Ascending aorta (tissue), 2 donors: ENCODE measurements at regions not wholly inside any gene's neighbourhood (a gene's known extent, or its start where the extent isn't known, plus 50 kb on each side); places are given as distances from the start of the nearest gene placed in this dataset.

Source experiments
- DNase-seq, 2 donors: peaks; one replicate each; pipeline ENCODE4 v3.0.0-alpha.2; 2019; ENCODE audit warnings: low spot score in 2 of 2
- H3K27ac ChIP-seq, 2 donors: fragments of 200-600 bp; sonication (generic); one replicate each; pipeline ENCODE4 v1.5.1; 2016 to 2017; ENCODE audit warnings: mild to moderate bottlenecking in 1 of 2
- H3K27me3 ChIP-seq: fragments of 200-600 bp; sonication (generic); one replicate; pipeline ENCODE4 v1.5.1; 2017
- H3K36me3 ChIP-seq, 2 donors: fragments of 200-600 bp; sonication (generic); one replicate each; pipeline ENCODE4 v1.5.1; 2016
- H3K4me1 ChIP-seq, 2 donors: fragments of 200-600 bp; sonication (generic); one replicate each; pipeline ENCODE4 v1.5.1; 2016 to 2017; ENCODE audit warnings: mild to moderate bottlenecking in 1 of 2
- H3K4me3 ChIP-seq, 2 donors: fragments of 200-600 bp; sonication (generic); one replicate each; pipeline ENCODE4 v1.5.1; 2016 to 2017; ENCODE audit warnings: mild to moderate bottlenecking in 1 of 2
- H3K9me3 ChIP-seq, 2 donors: fragments of 200-600 bp; sonication (generic); one replicate each; pipeline ENCODE4 v1.5.1; 2016
- CTCF ChIP-seq, 3 experiments: fragments of 200-600 bp in 2 of 3; fragments of 450-650 bp in 1 of 3; sonication (generic) in 2 of 3; IDR thresholded peaks; one replicate each; pipeline ENCODE4 v1.5.1; 2016 to 2019; ENCODE audit warnings: antibody characterized with exemption in 3 of 3, mild to moderate bottlenecking in 1 of 3, moderate library complexity in 1 of 3
- intact Hi-C: fragments of 100-400 bp; cut with DNase I; formaldehyde crosslinking; loops from one replicate; pipeline ENCODE4 v1.15.1; 2023

GRCh38 chr13:80547341-80547740 is 206.4 kb upstream of the SPRY2 start:
- DNase-seq = no peak
- no peak overlapping the region for H3K4me3 ChIP-seq
- intact Hi-C loops = no loop called here
- no peaks in the 10 kb centered on the region for H3K9me3 ChIP-seq
- H3K27me3 ChIP-seq = no peaks in the 10 kb centered on the region
- H3K27ac ChIP-seq = no peak overlapping the region
- no peak for TF ChIP-seq CTCF (IDR thresholded peaks at IDR 0.05)
- no peaks in the 10 kb centered on the region for H3K36me3 ChIP-seq
- H3K4me1 ChIP-seq = peaks cover 0 to 10% of the 10 kb centered on the region in 2 donors

- H3K27me3 ChIP-seq = no peaks in the 10 kb centered on the region
- no peak overlapping the region for H3K4me3 ChIP-seq
- intact Hi-C loops = no loop called here
- H3K36me3 ChIP-seq = no peaks in the 10 kb centered on the region
- H3K9me3 ChIP-seq = peaks cover 4 to 6% of the 10 kb centered on the region in 2 donors
- peaks cover 0 to 3% of the 10 kb centered on the region in 2 donors for H3K4me1 ChIP-seq
- no peak for TF ChIP-seq CTCF (IDR thresholded peaks at IDR 0.05)
- DNase-seq = no peak
- no peak overlapping the region for H3K27ac ChIP-seq
Measured at GRCh38 chr13:80533175-80533574, 192.2 kb upstream of the SPRY2 start.

GRCh38 chr13:80530902-80531301 is 190.0 kb upstream of the SPRY2 start:
- DNase-seq = no peak
- intact Hi-C loops = no loop called here
- Histone ChIP-seq H3K27ac (no peak overlapping the region), H3K27me3 (no peaks in the 10 kb centered on the region), H3K4me3 (no peak overlapping the region), H3K36me3 (no peaks in the 10 kb centered on the region), H3K4me1 (peaks cover 0 to 3% of the 10 kb centered on the region in 2 donors), H3K9me3 (peaks cover 4 to 6% of the 10 kb centered on the region in 2 donors)
- TF ChIP-seq CTCF (IDR thresholded peaks at IDR 0.05) = no peak

GRCh38 chr13:80530191-80530590 is 189.3 kb upstream of the SPRY2 start:
- intact Hi-C loops = no loop called here
- H3K4me1 ChIP-seq = peaks cover 0 to 3% of the 10 kb centered on the region in 2 donors
- no peak for TF ChIP-seq CTCF (IDR thresholded peaks at IDR 0.05)

GRCh38 chr13:80529734-80530133 is 188.8 kb upstream of the SPRY2 start:
- no peak for TF ChIP-seq CTCF (IDR thresholded peaks at IDR 0.05)
- H3K9me3 ChIP-seq = peaks cover 4 to 6% of the 10 kb centered on the region in 2 donors
- intact Hi-C loops = no loop called here
- H3K27me3 ChIP-seq = no peaks in the 10 kb centered on the region
- no peak for DNase-seq
- peaks cover 0 to 3% of the 10 kb centered on the region in 2 donors for H3K4me1 ChIP-seq
- no peak overlapping the region for H3K4me3 ChIP-seq
- no peak overlapping the region for H3K27ac ChIP-seq
- H3K36me3 ChIP-seq = no peaks in the 10 kb centered on the region

More at GRCh38 chr13:80530191-80530590, 189.3 kb upstream of the SPRY2 start:
- H3K9me3 ChIP-seq = peaks cover 4 to 6% of the 10 kb centered on the region in 2 donors
- H3K27me3 ChIP-seq = no peaks in the 10 kb centered on the region
- DNase-seq = no peak
- H3K36me3 ChIP-seq = no peaks in the 10 kb centered on the region
- no peak overlapping the region for H3K27ac ChIP-seq
- peak overlapping the region in 1 of 2 donors; percentile 5 for H3K4me3 ChIP-seq

GRCh38 chr13:80528733-80529132 is 187.8 kb upstream of the SPRY2 start:
- no peaks in the 10 kb centered on the region for H3K36me3 ChIP-seq
- peaks cover 4 to 6% of the 10 kb centered on the region in 2 donors for H3K9me3 ChIP-seq
- no peak for DNase-seq
- intact Hi-C loops = no loop called here
- H3K27ac ChIP-seq = no peak overlapping the region
- H3K4me3 ChIP-seq = no peak overlapping the region
- TF ChIP-seq CTCF (IDR thresholded peaks at IDR 0.05) = no peak
- no peaks in the 10 kb centered on the region for H3K27me3 ChIP-seq
- peaks cover 0 to 3% of the 10 kb centered on the region in 2 donors for H3K4me1 ChIP-seq
